A673 (cell line): ENCODE measurements at regions not wholly inside any gene's neighbourhood (a gene's known extent, or its start where the extent isn't known, plus 50 kb on each side); places are given as distances from the start of the nearest gene placed in this dataset.

Experiments
- BruUV-seq: library from RNA; stranded (reverse); fragments of 400-500 nt; replicated peaks from 2 replicates; lab custom pipeline; 2021; lab: Mats Ljungman, UMichigan
- CTCF ChIA-PET: fragments of 300-600 bp; sonication (Branson Sonifier 250); formaldehyde crosslinking; loops from one replicate; lab custom pipeline; 2022; ENCODE audit warnings: antibody characterized with exemption; lab: Charles Lee
- POLR2A ChIA-PET: fragments of 300-600 bp; sonication (Branson Sonifier 250); formaldehyde crosslinking; loops from one replicate; lab custom pipeline; 2022; ENCODE audit warnings: antibody characterized with exemption; ENCODE audit not compliant: low non-redundant PET; lab: Charles Lee
- DNase-seq: peaks from one replicate; pipeline ENCODE4 v3.0.0-alpha.2; 2015; ENCODE audit warnings: low spot score
- H3K27ac ChIP-seq: fragments of 200-600 bp; sonication (generic); 2 replicates; pipeline ENCODE4 v1.5.1; 2016; ENCODE audit warnings: mixed run types, low read depth, mild to moderate bottlenecking, mixed read lengths, antibody characterized with exemption, low read length; ENCODE audit not compliant: poor library complexity, severe bottlenecking
- H3K27me3 ChIP-seq: fragments of 200-600 bp; sonication (generic); replicated peaks from 2 replicates; pipeline ENCODE4 v1.6.1; 2017; ENCODE audit warnings: mixed run types, low read depth, mild to moderate bottlenecking, mixed read lengths, antibody characterized with exemption, low read length; ENCODE audit not compliant: insufficient read depth, poor library complexity
- H3K36me3 ChIP-seq: fragments of 200-600 bp; sonication (generic); 2 replicates; pipeline ENCODE4 v1.6.1; 2016; ENCODE audit warnings: mixed run types, mild to moderate bottlenecking, mixed read lengths, antibody characterized with exemption, low read length; ENCODE audit not compliant: insufficient read depth, poor library complexity, severe bottlenecking
- H3K4me1 ChIP-seq: fragments of 200-600 bp; sonication (generic); 2 replicates; pipeline ENCODE4 v1.6.1; 2017; ENCODE audit warnings: mixed run types, mild to moderate bottlenecking, mixed read lengths, antibody characterized with exemption, low read length; ENCODE audit not compliant: insufficient read depth, poor library complexity, severe bottlenecking
- H3K4me3 ChIP-seq: fragments of 200-600 bp; sonication (generic); 2 replicates; pipeline ENCODE4 v1.5.1; 2016; ENCODE audit warnings: low read depth, mixed run types, mild to moderate bottlenecking, mixed read lengths, low read length; ENCODE audit not compliant: poor library complexity, severe bottlenecking
- H3K9me3 ChIP-seq: fragments of 200-600 bp; sonication (generic); 2 replicates; pipeline ENCODE4 v1.6.1; 2016; ENCODE audit warnings: mixed run types, low read depth, mild to moderate bottlenecking, mixed read lengths, antibody characterized with exemption, low read length; ENCODE audit not compliant: poor library complexity, severe bottlenecking
- CTCF ChIP-seq: fragments of 300-800, 200-600 bp; sonication (generic); conservative IDR thresholded peaks from 2 replicates; pipeline ENCODE4 v1.5.1; 2017; ENCODE audit warnings: low read depth, mild to moderate bottlenecking, antibody characterized with exemption, low read length, moderate library complexity, mixed read lengths
- EZH2 ChIP-seq: fragments of 200-600 bp; sonication (generic); IDR thresholded peaks from 2 replicates; pipeline ENCODE4 v1.6.1; 2017; ENCODE audit warnings: borderline replicate concordance, low read depth, mild to moderate bottlenecking, mixed read lengths, antibody characterized with exemption, low read length; ENCODE audit not compliant: poor library complexity, severe bottlenecking
- intact Hi-C: fragments of 100-400 bp; cut with micrococcal nuclease; formaldehyde crosslinking; loops from one replicate; pipeline ENCODE4 v1.10.0; 2022; ENCODE audit not compliant: unreplicated experiment

GRCh38 chr11:121793916-121794315 lies 322.1 kb downstream of the BLID start:
- DNase-seq: no peak
- Histone ChIP-seq H3K4me3 (no peak overlapping the region), H3K9me3 (no peaks in the 10 kb centered on the region), H3K4me1 (peaks cover 17% of the 10 kb centered on the region), H3K27ac (no peak overlapping the region), H3K27me3 (no peaks in the 10 kb centered on the region), H3K36me3 (no peaks in the 10 kb centered on the region)
- CTCF ChIA-PET: no interaction called here
- POLR2A ChIA-PET: no interaction called here
- BruUV-seq: no TSS peak
- TF ChIP-seq EZH2 (no peak), CTCF (no peak)
- intact Hi-C loops: no loop called here

GRCh38 chr11:121793291-121793690 lies 322.7 kb downstream of the BLID start:
- CTCF ChIA-PET: interaction anchor here (0.7 kb wide), 1 partner anchor 100 kb away, joined by 3 read pairs; no protein-coding TSS in a partner anchor
- H3K4me3 ChIP-seq: no peak overlapping the region
- DNase-seq: peak; percentile 43
- POLR2A ChIA-PET: no interaction called here
- no peaks in the 10 kb centered on the region for H3K36me3 ChIP-seq
- TF ChIP-seq EZH2: no peak
- no peak for TF ChIP-seq CTCF
- H3K27me3 ChIP-seq: no peaks in the 10 kb centered on the region
- H3K4me1 ChIP-seq: peaks cover 17% of the 10 kb centered on the region
- intact Hi-C loops: no loop called here
- H3K9me3 ChIP-seq: no peaks in the 10 kb centered on the region
- BruUV-seq: no TSS peak
- H3K27ac ChIP-seq: peak overlapping the region; percentile 37

- Histone ChIP-seq H3K27me3 (no peaks in the 10 kb centered on the region), H3K36me3 (no peaks in the 10 kb centered on the region), H3K4me3 (no peak overlapping the region), H3K4me1 (peaks cover 17% of the 10 kb centered on the region), H3K27ac (no peak overlapping the region), H3K9me3 (no peaks in the 10 kb centered on the region)
- ChIA-PET CTCF (no interaction called here), POLR2A (no interaction called here)
- intact Hi-C loops: no loop called here
- TF ChIP-seq EZH2 (no peak), CTCF (no peak)
- DNase-seq: no peak
- no TSS peak for BruUV-seq
Measured at GRCh38 chr11:121792185-121792584, 323.8 kb downstream of the BLID start.
